Astrocyte of the spinal cord (primary cell): ENCODE measurements at regions not wholly inside any gene's neighbourhood (a gene's known extent, or its start where the extent isn't known, plus 50 kb on each side); places are given as distances from the start of the nearest gene placed in this dataset.
A peak's percentile ranks its signal among the peaks of the same experiment; 100 is the strongest.

ENCODE experiments used
- DNase-seq: peaks from one replicate; pipeline ENCODE4 v3.0.0; 2011; ENCODE audit warnings: low read depth, low spot score
- H3K4me3 ChIP-seq: 2 replicates; pipeline ENCODE4 v1.5.1; 2011; ENCODE audit warnings: low read depth, mild to moderate bottlenecking, low read length, moderate library complexity
- CTCF ChIP-seq: IDR thresholded peaks from 2 replicates; pipeline ENCODE4 v1.5.1; 2012; ENCODE audit warnings: low read depth, mild to moderate bottlenecking, low read length, inconsistent platforms
- in situ Hi-C: cut with HindIII; loops from 2 replicates; pipeline ENCODE4 v1.10.0; 2017; ENCODE audit warnings: low sequenced_read_pairs

GRCh38 chr5:128635379-128635778, 97.3 kb upstream of the FBN2 start:
- in situ Hi-C loops, result no loop called here
- no peak for TF ChIP-seq CTCF
- no peak for DNase-seq
- no peak overlapping the region for H3K4me3 ChIP-seq

GRCh38 chr5:128636361-128636760, 98.3 kb upstream of the FBN2 start:
- TF ChIP-seq CTCF, result no peak
- no peak for DNase-seq
- in situ Hi-C loops, result no loop called here
- no peak overlapping the region for H3K4me3 ChIP-seq

GRCh38 chr5:128637031-128637430, 99.0 kb upstream of the FBN2 start:
- no peak overlapping the region for H3K4me3 ChIP-seq
- TF ChIP-seq CTCF, result no peak
- DNase-seq, result peak; percentile 56
- in situ Hi-C loops, result no loop called here

- in situ Hi-C loops, result no loop called here
- no peak overlapping the region for H3K4me3 ChIP-seq
- DNase-seq, result no peak
- no peak for TF ChIP-seq CTCF
Observed at GRCh38 chr5:128641861-128642260, 103.8 kb upstream of the FBN2 start.

- no peak for TF ChIP-seq CTCF
- in situ Hi-C loops, result no loop called here
- peak; percentile 63 for DNase-seq
- peak overlapping the region; percentile 6 for H3K4me3 ChIP-seq
Observed at GRCh38 chr5:128644863-128645262, 106.8 kb upstream of the FBN2 start.

- no peak for DNase-seq
- in situ Hi-C loops, result no loop called here
- no peak overlapping the region for H3K4me3 ChIP-seq
Observed at GRCh38 chr5:128645581-128645980, 107.5 kb upstream of the FBN2 start.

More at GRCh38 chr5:128645581-128645980, 107.5 kb upstream of the FBN2 start:
- no peak for TF ChIP-seq CTCF
